HG03139 (cell line): ENCODE measurements at regions not wholly inside any gene's neighbourhood (a gene's known extent, or its start where the extent isn't known, plus 50 kb on each side); places are given as distances from the start of the nearest gene placed in this dataset.

ENCODE experiments used
- ATAC-seq: cut with Tn5 transposase; IDR thresholded peaks from one replicate; pipeline ENCODE4 v1.9.1; 2021; ENCODE audit not compliant: unreplicated experiment

DNA sequence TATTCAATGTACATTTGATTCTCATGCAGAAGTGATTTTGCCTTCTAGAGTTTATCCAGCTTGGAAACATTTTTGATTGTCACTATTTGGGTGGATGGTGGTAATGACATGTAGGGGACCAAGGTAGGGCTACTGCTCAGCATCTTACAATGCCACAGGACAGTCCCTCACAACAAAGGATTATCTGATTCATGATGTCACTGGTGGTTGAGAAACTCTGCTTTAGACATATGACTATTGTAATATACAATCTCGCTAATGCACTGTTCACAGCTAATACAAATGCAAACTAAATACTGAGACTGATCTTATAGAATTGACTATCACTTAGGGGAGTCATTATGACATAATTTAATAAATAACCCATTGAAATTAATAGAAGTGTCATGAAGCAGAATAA, 60.4 kb upstream of the BTG1 start:
- ATAC-seq, result no peak

DNA sequence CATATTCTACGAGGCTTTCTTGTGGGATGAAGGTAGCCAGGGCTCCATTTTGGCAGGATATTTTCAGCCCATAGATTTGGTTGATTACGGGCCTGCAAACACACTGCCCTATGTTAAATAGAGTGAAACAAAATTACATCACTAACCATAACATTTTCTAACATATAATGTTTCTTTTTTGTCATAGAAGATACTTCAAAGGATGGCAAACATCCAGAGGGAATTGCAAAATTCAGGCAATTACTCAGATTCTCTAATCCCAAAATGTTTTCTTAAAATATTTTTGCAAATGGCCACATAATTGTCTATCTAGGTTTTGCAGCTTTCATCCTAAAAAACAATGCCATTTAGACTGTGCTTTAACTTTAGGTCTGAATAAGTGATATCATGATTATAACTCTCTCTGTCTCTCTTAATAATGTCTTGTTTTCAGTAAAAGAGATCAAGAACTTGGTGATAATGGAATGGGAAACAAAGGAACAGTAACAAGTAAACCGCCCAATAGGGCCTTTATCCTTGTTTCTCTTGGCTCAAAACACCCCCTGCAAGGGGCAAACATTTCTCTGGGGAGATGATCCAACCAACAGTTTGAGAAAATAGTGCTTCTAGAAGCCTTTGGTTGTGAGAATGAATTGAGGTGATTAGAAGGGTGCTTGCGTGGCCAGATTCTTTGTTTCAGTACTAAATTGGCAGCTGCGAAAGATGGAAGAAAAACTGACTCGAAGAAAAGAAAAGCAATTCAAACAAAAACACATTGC, 54.4 kb upstream of the BTG1 start:
- no peak for ATAC-seq

DNA sequence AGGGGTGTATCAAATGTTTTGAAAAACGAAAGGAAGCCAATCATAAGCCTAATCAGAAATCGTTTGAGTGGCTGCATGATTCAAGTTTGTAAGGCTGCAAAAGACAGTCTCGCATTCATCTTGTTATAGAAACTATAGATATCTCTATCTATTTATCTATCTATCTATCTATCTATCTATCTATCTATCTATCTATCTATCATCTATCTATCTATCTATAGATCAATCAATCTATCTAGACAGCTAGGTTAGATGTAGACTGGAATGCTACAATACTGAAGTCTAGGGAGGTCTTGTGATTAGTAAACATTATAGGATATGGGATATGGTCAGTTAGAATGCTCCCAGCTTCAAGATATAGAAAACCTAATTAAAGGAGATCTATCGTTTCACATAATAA, 52.2 kb upstream of the BTG1 start:
- no peak for ATAC-seq

DNA sequence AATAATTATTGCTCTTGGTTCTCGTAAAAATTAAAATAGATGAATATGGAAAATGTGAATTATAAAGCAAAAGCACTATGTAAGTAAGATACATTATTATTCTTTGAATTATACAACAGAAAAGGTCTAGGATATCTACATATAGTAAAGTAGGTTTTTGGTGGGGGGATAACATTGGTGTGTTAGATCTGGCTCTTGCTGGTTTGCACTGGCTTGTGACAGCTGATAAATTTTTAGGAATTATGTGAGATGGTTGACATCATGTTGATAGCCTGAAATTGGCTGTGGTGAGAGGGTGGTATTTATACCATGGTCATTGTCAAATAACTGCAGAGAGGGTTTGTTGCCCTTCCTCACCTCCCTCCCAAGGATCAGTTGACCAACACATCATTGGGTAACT, 50.7 kb upstream of the BTG1 start:
- ATAC-seq, result no peak
